ENCODE measurements at regions not wholly inside any gene's neighbourhood (a gene's known extent, or its start where the extent isn't known, plus 50 kb on each side); places are given as distances from the start of the nearest gene placed in this dataset.
"Not testable (repeated sequence)": the region's sequence is repeated elsewhere in the genome, so short reads cannot be mapped to it uniquely, and the experiment has no call there.

DNA sequence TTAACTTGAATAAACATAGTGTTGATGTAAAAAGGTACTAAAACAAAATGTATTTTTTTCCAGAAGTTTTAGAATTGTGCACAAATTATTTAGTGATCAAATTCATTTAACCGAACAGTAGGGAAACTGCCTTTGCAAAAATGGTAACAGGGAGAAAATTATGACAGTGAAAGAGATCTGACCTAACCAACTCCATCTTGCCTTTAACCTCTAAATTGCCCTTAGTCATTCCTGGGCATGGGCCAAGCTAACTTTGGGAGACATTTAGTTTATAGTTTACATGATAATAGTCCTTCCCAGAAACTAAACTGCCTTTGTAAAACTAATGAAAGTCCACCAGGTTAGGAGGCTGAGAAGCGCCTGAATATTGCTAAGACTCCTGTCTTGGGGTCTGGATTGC lies 361.3 kb upstream of the PCDH15 start:
- TF ChIP-seq SMC3 (IDR thresholded peaks at IDR 0.05; ENCODE audit: borderline replicate concordance, low read length); TCF12 (IDR thresholded peaks at IDR 0.05; ENCODE audit: low read depth, low read length); NFIC (IDR thresholded peaks at IDR 0.05; ENCODE audit: low read depth, low read length); ESRRA (IDR thresholded peaks at IDR 0.05; ENCODE audit: low read length); EGR1 (IDR thresholded peaks at IDR 0.05; ENCODE audit: borderline replicate concordance in 1 of 2, low read depth in 2 of 2, low read length in 2 of 2); SPI1 (IDR thresholded peaks at IDR 0.05; ENCODE audit: borderline replicate concordance, insufficient read depth, low read depth, low read length); SP1 (IDR thresholded peaks at IDR 0.05; ENCODE audit: low read depth, low read length); CTCF (IDR thresholded peaks at IDR 0.05 in 2 of 3, conservative IDR thresholded peaks at IDR 0.05 in 1 of 3; ENCODE audit: control insufficient read depth in 2 of 3, extremely low read depth in 1 of 3, insufficient read depth in 1 of 3, low read depth in 3 of 3, low read length in 3 of 3); CHD2 (IDR thresholded peaks at IDR 0.05; ENCODE audit: borderline replicate concordance, low read depth, low read length): not testable (repeated sequence)
